ENCODE measurements at regions not wholly inside any gene's neighbourhood (a gene's known extent, or its start where the extent isn't known, plus 50 kb on each side); places are given as distances from the start of the nearest gene placed in this dataset.

GRCh38 chr12:3974883-3975282, 101.7 kb upstream of the PARP11 start:
- DNase-seq (ENCODE audit: low spot score): no peak
- intact Hi-C loops (cut with DNase I): no loop called here
- TF ChIP-seq POLR2AphosphoS5 (IDR thresholded peaks at IDR 0.05): no peak
- TF ChIP-seq POLR2A (IDR thresholded peaks at IDR 0.05): no peak
- no peak for TF ChIP-seq CTCF (IDR thresholded peaks at IDR 0.05)
- Histone ChIP-seq H3K27me3 (replicated peaks; ENCODE audit: insufficient read depth) (no peaks in the 10 kb centered on the region), H3K9me3 (no peaks in the 10 kb centered on the region), H3K27ac (no peak overlapping the region), H3K4me1 (replicated peaks) (no peaks in the 10 kb centered on the region), H3K4me3 (no peak overlapping the region), H3K36me3 (no peaks in the 10 kb centered on the region)
- 85% methylated on average over 8 of the region's 8 CpGs for WGBS

- DNase-seq (ENCODE audit: low spot score): peak; percentile 5
- no peak overlapping the region for H3K4me3 ChIP-seq
- 31% methylated on average over 4 of the region's 4 CpGs for WGBS
- TF ChIP-seq CTCF (IDR thresholded peaks at IDR 0.05) (no peak), POLR2AphosphoS5 (IDR thresholded peaks at IDR 0.05) (peak; percentile 47)
- H3K27ac ChIP-seq: no peak overlapping the region
- H3K4me1 ChIP-seq (replicated peaks): no peaks in the 10 kb centered on the region
- intact Hi-C loops (cut with DNase I): no loop called here
- H3K36me3 ChIP-seq: no peaks in the 10 kb centered on the region
- H3K9me3 ChIP-seq: no peaks in the 10 kb centered on the region
- H3K27me3 ChIP-seq (replicated peaks; ENCODE audit: insufficient read depth): no peaks in the 10 kb centered on the region
These were observed 100.9 kb upstream of the PARP11 start for GRCh38 chr12:3973973-3974644.

- DNase-seq (ENCODE audit: low spot score): no peak
- H3K27me3 ChIP-seq (replicated peaks; ENCODE audit: insufficient read depth): no peaks in the 10 kb centered on the region
- intact Hi-C loops (cut with DNase I): no loop called here
- 44% methylated on average over 14 of the region's 14 CpGs for WGBS
- no peak for TF ChIP-seq CTCF (IDR thresholded peaks at IDR 0.05)
- no peak for TF ChIP-seq POLR2A (IDR thresholded peaks at IDR 0.05)
- TF ChIP-seq POLR2AphosphoS5 (IDR thresholded peaks at IDR 0.05): no peak
- H3K4me1 ChIP-seq (replicated peaks): no peaks in the 10 kb centered on the region
- H3K4me3 ChIP-seq: no peak overlapping the region
- no peaks in the 10 kb centered on the region for H3K9me3 ChIP-seq
- H3K36me3 ChIP-seq: no peaks in the 10 kb centered on the region
- no peak overlapping the region for H3K27ac ChIP-seq
These were observed 100.2 kb upstream of the PARP11 start for GRCh38 chr12:3973269-3973884.

GRCh38 chr12:3972576-3972975, 99.4 kb upstream of the PARP11 start:
- no peaks in the 10 kb centered on the region for H3K9me3 ChIP-seq
- DNase-seq (ENCODE audit: low spot score): no peak
- H3K4me1 ChIP-seq (replicated peaks): no peaks in the 10 kb centered on the region
- no peak overlapping the region for H3K4me3 ChIP-seq
- H3K27ac ChIP-seq: no peak overlapping the region
- no peaks in the 10 kb centered on the region for H3K27me3 ChIP-seq (replicated peaks; ENCODE audit: insufficient read depth)
- 78% methylated on average over 4 of the region's 4 CpGs for WGBS
- intact Hi-C loops (cut with DNase I): no loop called here
- no peaks in the 10 kb centered on the region for H3K36me3 ChIP-seq
- TF ChIP-seq CTCF (IDR thresholded peaks at IDR 0.05) (no peak), POLR2AphosphoS5 (IDR thresholded peaks at IDR 0.05) (no peak), POLR2A (IDR thresholded peaks at IDR 0.05) (no peak)

GRCh38 chr12:3968523-3968922, 95.3 kb upstream of the PARP11 start:
- intact Hi-C loops (cut with DNase I): no loop called here
- no peak for TF ChIP-seq POLR2A (IDR thresholded peaks at IDR 0.05)
- TF ChIP-seq POLR2AphosphoS5 (IDR thresholded peaks at IDR 0.05): no peak
- no peak for TF ChIP-seq CTCF (IDR thresholded peaks at IDR 0.05)

More at GRCh38 chr12:3968523-3968922, 95.3 kb upstream of the PARP11 start:
- Histone ChIP-seq H3K4me1 (replicated peaks) (no peaks in the 10 kb centered on the region), H3K4me3 (no peak overlapping the region), H3K9me3 (no peaks in the 10 kb centered on the region), H3K36me3 (no peaks in the 10 kb centered on the region), H3K27ac (no peak overlapping the region), H3K27me3 (replicated peaks; ENCODE audit: insufficient read depth) (no peaks in the 10 kb centered on the region)
- no peak for DNase-seq (ENCODE audit: low spot score)
- WGBS: 91% methylated on average over 4 of the region's 4 CpGs
